HG03520 (cell line): ENCODE measurements at regions not wholly inside any gene's neighbourhood (a gene's known extent, or its start where the extent isn't known, plus 50 kb on each side); places are given as distances from the start of the nearest gene placed in this dataset.
"Not testable (repeated sequence)": the region's sequence is repeated elsewhere in the genome, so short reads cannot be mapped to it uniquely, and the experiment has no call there.

ENCODE experiments used
- ATAC-seq: cut with Tn5 transposase; IDR thresholded peaks from one replicate; pipeline ENCODE4 v1.9.1; 2021; ENCODE audit warnings: mild to moderate bottlenecking, moderate library complexity; ENCODE audit not compliant: unreplicated experiment

DNA sequence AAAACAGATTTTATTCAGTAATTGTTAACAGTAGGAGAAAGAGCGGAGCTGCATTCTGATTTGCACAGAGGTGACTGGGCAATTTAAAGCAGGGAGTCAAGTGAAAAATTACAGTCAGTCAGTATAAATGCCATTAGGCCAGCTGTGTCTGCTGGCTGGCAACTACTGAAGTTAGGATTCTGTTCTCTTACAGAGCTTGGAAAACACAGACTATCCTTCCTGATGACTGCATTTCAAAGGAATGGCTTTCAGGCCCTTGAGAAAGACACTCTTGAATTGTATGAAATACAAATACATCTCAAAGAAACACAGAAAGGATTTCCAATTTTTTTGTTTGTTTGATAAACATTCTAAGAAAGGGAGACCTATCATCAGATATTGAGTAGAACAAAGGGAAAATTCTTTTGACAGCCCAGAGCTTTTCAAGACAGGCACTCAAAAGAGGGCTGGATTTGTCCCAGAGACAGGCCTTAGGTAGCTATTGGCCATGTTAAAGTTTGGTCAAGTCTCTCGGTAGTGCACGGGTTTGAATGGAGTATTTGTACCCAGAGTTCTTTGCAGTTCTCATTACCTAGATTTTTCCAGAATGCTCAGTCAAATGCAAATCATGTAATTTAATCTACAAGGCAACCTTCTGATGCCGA, 551.2 kb upstream of the CCDC54 start:
- ATAC-seq, result no peak

- no peak for ATAC-seq
Measured at GRCh38 chr3:106826791-106827311, 550.4 kb upstream of the CCDC54 start.

DNA sequence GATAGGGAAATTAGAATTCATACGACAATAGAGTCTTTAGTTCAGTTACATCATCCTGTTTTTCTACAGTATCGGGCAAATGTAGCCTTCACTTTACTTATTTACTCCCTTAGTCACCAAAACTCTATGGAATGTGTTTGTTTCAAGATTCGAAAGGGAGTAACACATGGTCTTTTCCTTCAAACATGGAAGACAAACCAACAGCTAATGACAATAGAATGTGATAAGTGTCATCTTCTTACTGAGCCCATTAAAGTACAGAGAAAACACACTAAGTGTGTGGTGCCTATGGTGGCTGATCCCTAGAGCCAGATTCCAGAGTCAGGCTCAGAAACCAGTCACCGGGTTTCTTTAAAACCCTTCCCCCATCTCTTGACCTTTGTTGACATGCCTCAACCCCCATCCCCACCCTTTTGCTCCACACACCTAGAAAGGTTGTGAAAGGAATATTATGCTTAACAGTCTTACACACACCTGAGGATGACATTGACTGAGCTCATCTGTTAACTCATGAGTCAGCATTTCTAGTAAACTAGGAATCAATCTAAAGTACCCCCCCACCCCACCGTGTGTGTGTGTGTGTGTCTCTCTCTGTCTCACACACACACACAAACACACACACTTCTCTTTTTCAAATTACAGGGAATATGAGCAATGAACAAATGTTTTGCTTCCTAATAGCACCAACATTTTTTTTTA, 549.6 kb upstream of the CCDC54 start:
- no peak for ATAC-seq

DNA sequence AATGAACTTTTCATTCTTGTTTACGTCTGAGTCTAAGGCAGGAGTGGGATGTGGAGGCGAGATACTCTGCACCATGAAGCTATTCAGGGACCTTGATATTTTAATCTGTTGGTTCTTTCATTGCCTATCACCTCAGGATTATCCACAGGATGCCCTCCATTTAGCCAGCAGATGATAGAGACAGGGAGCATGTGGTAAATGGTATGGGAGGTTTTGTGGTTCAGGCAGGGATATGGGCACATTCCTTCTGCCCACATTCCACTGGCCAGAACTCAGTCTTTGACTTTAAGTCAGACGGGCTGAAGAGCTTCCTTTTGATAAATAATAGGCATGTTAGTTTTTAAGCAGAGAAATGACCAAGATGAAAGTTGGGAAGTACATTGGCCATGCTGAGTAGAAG, 548.0 kb upstream of the CCDC54 start:
- ATAC-seq, result no peak

DNA sequence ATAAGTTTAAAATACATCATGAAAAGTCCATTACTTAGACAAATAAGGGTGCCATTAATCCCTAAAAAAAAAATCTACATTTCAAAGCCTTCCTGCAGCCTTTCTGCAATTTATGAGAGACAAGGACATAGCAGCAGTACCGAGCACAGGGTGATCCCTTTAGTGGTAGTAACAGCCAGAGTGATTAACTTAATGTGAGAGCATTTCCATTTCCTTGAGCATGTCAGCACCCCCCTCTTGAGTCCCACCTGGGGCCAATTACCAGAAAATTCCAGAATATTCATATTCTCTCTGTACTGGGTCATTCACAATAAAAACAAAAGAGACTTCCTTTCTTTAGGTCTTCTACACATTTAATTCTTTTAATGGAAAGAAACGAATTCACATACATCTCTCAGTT, 546.9 kb upstream of the CCDC54 start:
- ATAC-seq, result no peak

- ATAC-seq, result no peak
Measured at GRCh38 chr3:106836906-106837305, 540.3 kb upstream of the CCDC54 start.

DNA sequence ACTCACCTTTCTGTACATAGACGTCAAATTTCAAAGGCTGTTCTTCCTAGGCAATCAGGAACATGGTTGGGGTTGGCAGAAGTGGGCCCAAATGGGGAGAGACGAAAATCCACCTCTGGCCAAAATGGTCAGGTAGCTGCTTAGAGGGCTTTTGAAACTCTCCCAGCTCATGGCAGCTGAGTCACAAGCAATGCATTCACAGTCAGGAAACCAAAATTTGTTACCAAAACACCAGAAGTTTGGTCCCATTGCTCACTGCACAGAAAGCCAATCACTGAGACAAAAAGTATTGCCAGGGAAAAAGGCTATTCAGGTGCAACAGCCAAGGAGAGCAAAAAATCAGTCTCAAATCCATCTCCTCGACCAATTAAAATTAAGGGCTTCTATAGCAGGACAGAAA, 539.6 kb upstream of the CCDC54 start:
- no peak for ATAC-seq

DNA sequence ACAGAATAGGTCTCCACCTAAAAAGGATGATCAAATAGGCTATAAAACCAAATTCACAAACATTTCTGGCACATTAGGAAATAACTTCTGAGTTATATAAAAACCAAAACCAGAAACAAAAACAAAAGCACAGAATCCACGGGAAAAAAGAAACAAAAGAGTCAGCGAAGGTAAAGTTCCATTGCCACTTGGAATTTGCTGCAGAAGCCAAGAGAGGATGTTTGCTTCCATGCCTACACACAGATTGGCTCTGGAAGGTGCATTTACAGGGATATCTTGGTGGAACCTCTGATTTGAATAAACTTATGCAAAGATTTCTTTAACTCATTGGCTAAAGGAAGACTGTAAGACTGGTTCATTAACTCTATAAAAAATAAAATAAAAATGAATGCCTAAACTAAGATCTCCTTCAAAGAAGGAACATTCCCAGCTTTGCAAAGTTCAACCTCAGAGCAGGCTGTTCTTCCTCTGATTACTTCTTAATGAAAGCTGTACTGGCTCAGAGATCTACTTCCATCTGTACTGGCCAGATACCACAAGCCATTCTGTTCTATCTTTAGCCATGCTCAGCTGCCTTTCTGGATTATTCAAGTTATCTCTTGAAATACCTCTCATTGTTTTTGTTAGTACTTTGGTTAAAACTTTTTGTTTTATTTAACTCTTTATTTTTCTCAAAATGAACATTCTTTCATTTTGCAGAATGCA, 537.5 kb upstream of the CCDC54 start:
- ATAC-seq, result no peak

DNA sequence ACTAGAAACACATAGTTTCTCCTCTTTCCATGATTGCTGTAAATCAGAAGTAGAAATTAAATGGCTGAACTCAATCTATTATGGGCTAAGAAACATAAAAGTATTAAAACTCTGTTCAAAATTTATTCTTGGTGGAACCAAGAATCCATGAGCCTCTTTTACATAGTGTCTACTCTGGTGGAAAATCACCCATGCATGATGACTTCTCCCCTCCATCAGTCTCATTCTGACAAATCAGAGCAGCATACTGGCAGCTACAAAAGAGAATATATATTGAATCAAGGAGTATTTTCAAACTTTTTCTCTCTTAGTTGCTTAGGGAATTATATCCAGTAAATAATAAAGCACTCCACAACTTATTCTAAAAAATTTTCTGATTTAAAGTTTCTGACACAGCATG, 536.9 kb upstream of the CCDC54 start:
- ATAC-seq, result no peak

DNA sequence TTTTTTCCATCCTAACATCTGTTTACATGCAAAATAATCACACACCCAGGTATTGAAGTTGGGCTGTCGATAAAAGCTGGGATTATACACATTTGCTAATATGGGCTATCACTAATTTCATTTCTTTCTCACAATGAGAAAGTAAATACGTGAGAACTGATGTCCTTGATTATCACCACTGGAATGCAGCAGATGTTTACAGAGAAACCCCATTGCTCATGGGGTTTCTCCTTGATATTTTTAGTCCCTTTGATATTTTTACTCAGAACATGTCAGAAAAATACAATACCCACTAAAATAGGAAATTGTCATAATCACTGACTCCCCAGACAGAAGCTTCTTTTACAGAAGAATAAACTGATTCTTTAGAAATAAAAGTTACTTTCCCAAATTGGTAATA, 535.1 kb upstream of the CCDC54 start:
- ATAC-seq, result no peak

GRCh38 chr3:106844638-106845037, 532.6 kb upstream of the CCDC54 start:
- no peak for ATAC-seq

- no peak for ATAC-seq
Measured at GRCh38 chr3:106848099-106848498, 529.1 kb upstream of the CCDC54 start.

- no peak for ATAC-seq
Measured at GRCh38 chr3:106850437-106850836, 526.8 kb upstream of the CCDC54 start.

GRCh38 chr3:106858321-106858720, 518.9 kb upstream of the CCDC54 start:
- not testable (repeated sequence) for ATAC-seq

GRCh38 chr3:106860182-106860581, 517.1 kb upstream of the CCDC54 start:
- no peak for ATAC-seq

GRCh38 chr3:106862067-106862466, 515.2 kb upstream of the CCDC54 start:
- no peak for ATAC-seq

GRCh38 chr3:106877627-106878026, 499.6 kb upstream of the CCDC54 start:
- no peak for ATAC-seq

DNA sequence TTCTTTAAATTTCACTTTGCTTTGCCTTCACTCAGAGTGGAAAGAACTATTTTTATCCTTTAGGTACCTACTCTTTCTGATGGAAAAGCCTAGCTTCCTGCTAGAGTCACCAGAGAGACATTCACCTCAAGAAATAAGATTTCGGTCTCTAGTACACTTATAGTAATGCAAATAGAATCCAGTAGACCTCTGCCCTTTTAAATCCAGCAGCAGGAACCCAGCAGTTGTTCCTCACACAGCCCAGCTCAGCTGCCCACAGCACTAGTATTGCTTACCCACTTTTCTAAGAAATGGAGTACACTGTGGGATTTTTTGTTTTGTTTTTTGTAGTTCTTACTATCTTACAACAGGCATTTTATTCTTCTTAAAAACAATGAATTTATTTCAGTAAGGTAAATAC, 497.0 kb upstream of the CCDC54 start:
- ATAC-seq, result no peak

- ATAC-seq, result no peak
Measured at GRCh38 chr3:106881186-106881585, 496.1 kb upstream of the CCDC54 start.

GRCh38 chr3:106882297-106882696, 494.9 kb upstream of the CCDC54 start:
- ATAC-seq, result no peak

DNA sequence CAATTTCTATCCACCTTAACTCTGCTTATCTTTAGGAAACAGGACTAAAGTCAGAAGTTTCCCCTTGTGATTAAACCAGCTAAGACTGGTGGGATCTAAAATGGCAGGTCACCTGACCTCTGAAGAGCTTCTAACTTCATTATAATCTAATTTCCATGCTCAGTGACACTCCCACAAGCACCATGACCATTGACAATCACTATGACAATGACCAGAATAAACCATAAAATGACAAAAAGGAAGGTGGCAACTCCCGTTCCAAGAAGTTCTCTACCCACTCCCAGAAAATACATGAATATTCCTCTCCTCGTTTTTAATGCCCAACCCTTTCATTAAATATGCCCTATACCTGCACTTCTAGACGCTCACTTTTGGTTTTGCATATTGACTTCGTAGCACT, 471.2 kb upstream of the CCDC54 start:
- no peak for ATAC-seq
